ENCODE measurements at regions not wholly inside any gene's neighbourhood (a gene's known extent, or its start where the extent isn't known, plus 50 kb on each side); places are given as distances from the start of the nearest gene placed in this dataset.

DNA sequence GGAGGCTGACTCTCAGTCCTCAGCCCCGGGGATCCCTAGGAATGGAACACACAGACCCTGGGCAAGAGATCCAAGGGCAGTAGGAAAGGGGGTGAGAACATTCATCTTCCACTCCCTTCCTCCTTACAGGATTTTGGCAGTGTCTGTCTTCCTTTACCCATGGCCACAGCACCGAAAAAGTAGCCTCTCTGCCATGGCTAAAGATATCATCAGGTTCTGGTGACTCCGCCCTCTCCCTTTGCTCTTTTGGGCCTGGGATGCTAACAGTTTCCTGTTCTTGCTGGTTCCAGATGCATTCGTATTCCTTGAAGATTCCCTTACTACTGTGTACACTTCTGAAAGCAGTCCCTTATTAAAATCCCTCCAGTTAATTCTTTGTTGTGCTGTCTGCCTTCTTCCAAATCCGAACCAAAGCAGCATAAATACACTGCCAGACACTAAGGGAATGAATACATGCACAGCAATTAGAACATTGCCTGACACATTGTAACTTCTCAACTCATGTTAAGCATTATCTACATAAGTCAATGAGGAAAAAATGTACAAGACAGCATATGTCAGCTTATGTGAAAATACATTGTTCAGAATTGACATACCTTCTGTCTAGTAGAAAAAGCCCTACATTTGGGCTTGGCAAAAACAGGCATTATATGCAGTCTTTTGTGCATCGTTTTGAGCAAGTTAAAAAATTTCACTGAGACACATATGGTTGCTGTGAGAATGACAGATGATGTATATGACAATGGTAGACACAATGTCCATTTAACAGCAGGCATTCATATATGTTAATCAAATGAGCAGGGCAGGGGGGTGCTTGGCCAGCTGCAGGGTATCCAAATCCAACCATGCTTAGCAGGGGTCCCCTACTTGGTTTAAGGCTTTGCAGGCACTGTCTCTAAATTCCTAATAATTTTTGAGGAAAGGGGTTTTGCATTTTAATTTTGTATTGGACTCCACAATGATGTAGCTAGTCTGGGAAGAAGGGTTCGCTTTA lies 58.8 kb upstream of the RAI14 start:
- DNase-seq (ENCODE audit: low spot score), result no peak

DNA sequence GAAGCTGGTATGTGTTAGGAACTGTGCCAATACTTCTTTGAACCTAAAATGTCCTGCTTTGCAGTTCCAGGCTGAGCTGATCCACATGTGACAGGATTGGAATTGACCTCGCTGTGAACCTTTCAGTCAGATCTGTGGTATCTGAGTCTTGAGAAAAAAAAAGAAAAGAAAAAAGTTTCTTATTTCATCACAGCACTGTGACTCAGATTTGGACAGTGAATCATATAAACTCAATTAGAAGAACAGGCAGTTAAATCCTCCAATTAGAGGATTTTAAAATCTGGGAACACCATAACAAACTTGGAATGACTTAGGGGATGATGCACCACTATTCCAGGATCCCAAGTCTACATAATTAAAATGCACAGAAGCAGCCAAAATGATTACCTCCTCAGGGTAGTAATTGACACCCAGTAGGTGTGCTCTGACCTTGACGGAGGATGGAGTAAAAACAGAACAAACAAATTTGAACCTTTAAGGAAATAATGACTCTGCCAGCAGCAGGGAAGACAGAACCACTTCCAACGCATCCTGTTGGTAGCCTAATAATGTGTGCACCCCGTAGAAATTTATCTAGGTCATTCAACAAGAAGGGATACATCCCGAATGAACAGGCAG lies 57.8 kb upstream of the RAI14 start:
- DNase-seq (ENCODE audit: low spot score), result no peak

DNA sequence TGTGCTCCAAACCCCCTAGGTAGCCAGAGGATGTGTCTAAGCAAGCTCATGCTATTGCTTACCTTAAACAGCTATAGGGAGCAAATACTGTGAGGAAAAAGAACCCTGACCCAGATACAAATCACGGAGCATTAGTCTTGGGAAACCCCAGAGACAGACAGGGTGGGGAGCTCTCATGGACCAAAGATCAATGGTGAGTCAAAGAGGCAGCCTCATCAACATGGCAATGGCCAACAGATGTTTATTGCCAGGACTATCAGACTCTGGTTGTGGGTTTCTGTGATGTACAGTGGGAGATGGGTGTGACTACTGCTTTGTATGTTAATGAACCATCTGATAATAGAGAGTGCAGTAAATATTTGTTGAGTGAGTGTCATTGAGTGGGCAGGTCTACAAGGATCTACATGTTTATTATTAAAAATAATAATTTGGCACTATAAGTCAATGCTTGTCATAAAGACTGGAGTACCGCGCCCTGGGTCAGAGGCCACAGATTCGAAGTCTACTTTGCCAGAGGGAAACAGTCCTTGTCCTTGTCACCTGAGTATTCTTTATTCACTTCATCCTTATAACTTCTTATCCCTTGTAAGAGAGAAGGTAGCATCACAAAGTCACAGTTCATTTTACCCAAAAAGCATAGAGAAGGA lies 56.5 kb upstream of the RAI14 start:
- no peak for DNase-seq (ENCODE audit: low spot score)

DNA sequence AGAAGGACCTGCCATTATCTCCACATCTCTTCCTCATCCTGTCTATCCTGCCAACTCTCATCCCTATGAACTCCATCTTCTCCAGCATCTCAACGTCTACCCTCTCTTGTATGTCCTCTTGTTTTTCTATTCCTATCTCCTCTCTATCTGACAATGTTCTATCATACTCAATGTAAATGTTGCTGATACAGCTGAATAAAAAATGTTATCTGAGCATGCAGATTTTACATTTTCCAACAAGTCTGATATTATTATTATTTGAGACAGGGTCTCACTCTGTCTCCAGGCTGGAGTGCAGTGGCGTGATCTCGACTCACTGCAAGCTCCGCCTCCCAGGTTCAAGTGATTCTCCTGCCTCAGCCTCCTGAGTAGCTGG lies 56.0 kb upstream of the RAI14 start:
- no peak for DNase-seq (ENCODE audit: low spot score)

DNA sequence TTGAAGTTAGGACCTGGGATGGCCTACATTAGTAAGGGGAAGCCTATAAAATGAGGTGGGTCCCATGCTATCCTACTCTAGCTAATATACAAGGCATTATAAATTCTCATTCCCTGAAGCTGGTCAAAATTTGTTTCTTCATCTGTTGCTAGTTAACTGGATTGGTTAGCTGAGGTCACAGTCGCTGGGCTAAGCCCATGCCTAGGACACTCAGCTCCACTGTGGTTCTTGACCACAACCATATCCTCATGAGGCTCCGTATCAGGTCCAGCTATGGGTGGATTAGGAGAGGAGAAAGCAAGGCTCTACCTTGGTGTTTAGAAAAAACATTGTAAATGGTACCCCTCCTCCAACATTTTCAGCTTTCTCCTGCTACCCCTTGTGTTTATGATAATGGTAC lies 52.8 kb upstream of the RAI14 start:
- DNase-seq (ENCODE audit: low spot score), result no peak

DNA sequence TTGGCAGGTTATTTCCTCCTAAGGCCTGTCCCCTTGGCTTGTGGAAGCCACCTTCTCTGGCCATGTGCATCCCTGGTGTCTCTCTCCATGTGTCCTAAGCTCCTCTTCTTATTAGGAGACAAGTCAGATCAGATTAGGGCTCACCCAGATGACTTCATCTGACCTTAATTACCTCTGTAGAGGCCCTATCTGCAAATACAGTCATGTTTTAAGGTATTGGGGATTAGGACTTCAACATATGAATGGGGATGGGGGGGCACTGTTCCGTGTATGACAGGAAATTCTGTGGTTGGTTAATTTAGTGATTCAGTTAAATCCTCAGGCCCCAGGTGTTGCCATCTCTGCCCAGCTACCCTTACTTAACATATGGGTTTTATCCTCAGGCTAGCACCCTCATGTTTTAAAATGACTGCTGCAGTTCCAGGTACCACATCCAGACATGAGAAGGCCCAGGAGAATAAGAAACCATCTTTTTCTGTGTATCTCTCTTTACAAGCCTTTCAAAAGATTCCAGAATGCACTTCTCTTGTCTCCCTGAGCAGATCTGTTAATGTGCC lies 51.9 kb upstream of the RAI14 start:
- no peak for DNase-seq (ENCODE audit: low spot score)

DNA sequence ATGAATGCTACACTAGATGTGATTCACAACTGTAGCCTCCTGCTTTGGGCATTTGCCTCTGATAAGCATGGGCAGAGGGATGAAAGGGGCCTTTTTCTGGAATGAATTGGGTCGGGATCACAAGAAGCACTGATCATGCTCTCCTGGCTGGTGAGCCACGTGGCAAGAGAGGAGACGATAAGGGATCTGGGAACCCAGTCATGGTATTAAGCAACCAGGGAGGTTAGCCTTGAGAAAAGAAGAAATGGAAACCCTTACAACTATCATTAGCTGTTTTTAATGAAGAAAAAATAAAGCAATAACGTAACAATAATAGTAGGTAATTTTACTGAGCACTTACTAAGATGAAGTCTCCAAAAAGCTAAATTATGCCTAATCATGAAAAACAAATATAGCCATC lies 50.0 kb upstream of the RAI14 start:
- no peak for DNase-seq (ENCODE audit: low spot score)
